RWPE2 (cell line): ENCODE measurements at regions not wholly inside any gene's neighbourhood (a gene's known extent, or its start where the extent isn't known, plus 50 kb on each side); places are given as distances from the start of the nearest gene placed in this dataset.

Experiments used
- ATAC-seq: fragments of 200-7000 bp; cut with Tn5 transposase; 3 replicates; pipeline ENCODE4 v1.9.1; 2021; ENCODE audit warnings: low read depth
- DNase-seq: peaks from one replicate; pipeline ENCODE4 v3.0.0-alpha.2; 2020; ENCODE audit warnings: low spot score
- H3K27ac ChIP-seq: fragments of 450-650 bp; 2 replicates; pipeline ENCODE4 v1.5.1; 2017; ENCODE audit warnings: mild to moderate bottlenecking; ENCODE audit not compliant: poor library complexity, severe bottlenecking
- H3K27me3 ChIP-seq: fragments of 250-450 bp; sonication (Bioruptor Pico); 2 replicates; pipeline ENCODE4 v1.5.1; 2021; ENCODE audit warnings: mild to moderate bottlenecking, moderate library complexity; ENCODE audit not compliant: insufficient read depth, poor library complexity, severe bottlenecking
- H3K36me3 ChIP-seq: fragments of 250-450 bp; sonication (Bioruptor Pico); 2 replicates; pipeline ENCODE4 v1.5.1; 2020; ENCODE audit warnings: low read depth, mild to moderate bottlenecking, moderate library complexity
- H3K4me1 ChIP-seq: fragments of 250-450 bp; sonication (Bioruptor Pico); 2 replicates; pipeline ENCODE4 v1.5.1; 2021; ENCODE audit warnings: mild to moderate bottlenecking, moderate library complexity; ENCODE audit not compliant: insufficient read depth, poor library complexity, severe bottlenecking
- H3K4me3 ChIP-seq: fragments of 250-450 bp; sonication (Bioruptor Pico); 2 replicates; pipeline ENCODE4 v1.5.1; 2021; ENCODE audit warnings: mild to moderate bottlenecking, moderate library complexity; ENCODE audit not compliant: severe bottlenecking
- H3K9me3 ChIP-seq: fragments of 250-450 bp; sonication (Bioruptor Pico); 2 replicates; pipeline ENCODE4 v1.5.1; 2021; ENCODE audit warnings: mild to moderate bottlenecking, moderate library complexity; ENCODE audit not compliant: severe bottlenecking
- CTCF ChIP-seq: fragments of 450-650 bp; IDR thresholded peaks from one replicate; pipeline ENCODE4 v1.5.1; 2017; ENCODE audit warnings: mild to moderate bottlenecking, moderate library complexity; ENCODE audit not compliant: poor library complexity, severe bottlenecking

GRCh38 chr16:62615526-62615925 lies 579.3 kb upstream of the CDH8 start:
- Histone ChIP-seq H3K36me3 (no peaks in the 10 kb centered on the region), H3K27me3 (no peaks in the 10 kb centered on the region), H3K27ac (no peak overlapping the region), H3K4me3 (no peak overlapping the region), H3K9me3 (no peaks in the 10 kb centered on the region), H3K4me1 (no peaks in the 10 kb centered on the region)
- no peak for ATAC-seq
- TF ChIP-seq CTCF = no peak
- no peak for DNase-seq

- Histone ChIP-seq H3K36me3 (no peaks in the 10 kb centered on the region), H3K27ac (no peak overlapping the region), H3K27me3 (peaks cover 6% of the 10 kb centered on the region), H3K9me3 (no peaks in the 10 kb centered on the region), H3K4me1 (no peaks in the 10 kb centered on the region), H3K4me3 (no peak overlapping the region)
- ATAC-seq (no peak), DNase-seq (no peak)
- TF ChIP-seq CTCF = no peak
Measured at GRCh38 chr16:62610291-62610690, 574.1 kb upstream of the CDH8 start.

DNA sequence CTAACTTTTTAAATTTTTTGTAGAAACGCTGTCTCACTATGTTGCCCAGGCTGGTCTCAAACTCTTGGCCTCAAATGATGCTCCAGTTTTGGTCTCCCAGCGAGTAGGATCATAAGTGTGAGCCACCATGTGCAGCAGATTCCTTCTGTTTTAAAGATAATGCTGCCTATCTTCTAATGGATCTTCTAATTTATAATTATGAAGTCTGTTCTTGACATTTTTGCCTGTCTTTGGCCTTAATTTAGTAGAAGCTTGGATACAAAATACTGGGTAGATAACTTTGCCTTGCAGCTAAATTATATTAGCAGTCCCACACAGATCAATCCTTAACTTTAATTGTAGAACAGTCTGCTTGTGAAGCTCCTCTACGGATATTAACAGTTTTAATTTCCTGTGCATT lies 566.6 kb upstream of the CDH8 start:
- ATAC-seq (no peak), DNase-seq (no peak)
- Histone ChIP-seq H3K9me3 (no peaks in the 10 kb centered on the region), H3K27me3 (peaks cover 6% of the 10 kb centered on the region), H3K4me3 (no peak overlapping the region), H3K36me3 (no peaks in the 10 kb centered on the region), H3K27ac (no peak overlapping the region), H3K4me1 (no peaks in the 10 kb centered on the region)
- no peak for TF ChIP-seq CTCF

DNA sequence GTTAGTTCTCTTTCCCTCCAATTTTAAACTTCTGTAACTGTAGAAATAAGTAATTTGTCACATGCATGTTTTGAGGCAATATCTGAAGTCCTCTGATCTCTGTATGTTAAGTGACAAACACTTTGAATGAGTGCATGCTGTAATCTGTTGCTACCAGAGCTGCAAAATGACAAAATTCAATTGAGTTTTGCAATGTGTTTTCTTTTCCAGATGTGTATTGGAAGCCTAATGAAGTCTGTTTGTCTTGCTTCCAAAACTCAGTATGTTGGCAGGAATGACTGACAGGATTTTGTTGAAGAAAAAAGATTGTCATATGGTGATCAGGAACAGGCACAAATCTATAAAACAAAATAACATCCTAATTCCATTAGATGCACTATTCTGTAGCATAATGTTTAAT lies 561.6 kb upstream of the CDH8 start:
- no peak for DNase-seq
- no peaks in the 10 kb centered on the region for H3K9me3 ChIP-seq
- H3K36me3 ChIP-seq = no peaks in the 10 kb centered on the region
- H3K4me3 ChIP-seq = no peak overlapping the region
- peaks cover 8% of the 10 kb centered on the region for H3K27me3 ChIP-seq
- no peak for TF ChIP-seq CTCF
- H3K4me1 ChIP-seq = no peaks in the 10 kb centered on the region
- no peak for ATAC-seq
- no peak overlapping the region for H3K27ac ChIP-seq

DNA sequence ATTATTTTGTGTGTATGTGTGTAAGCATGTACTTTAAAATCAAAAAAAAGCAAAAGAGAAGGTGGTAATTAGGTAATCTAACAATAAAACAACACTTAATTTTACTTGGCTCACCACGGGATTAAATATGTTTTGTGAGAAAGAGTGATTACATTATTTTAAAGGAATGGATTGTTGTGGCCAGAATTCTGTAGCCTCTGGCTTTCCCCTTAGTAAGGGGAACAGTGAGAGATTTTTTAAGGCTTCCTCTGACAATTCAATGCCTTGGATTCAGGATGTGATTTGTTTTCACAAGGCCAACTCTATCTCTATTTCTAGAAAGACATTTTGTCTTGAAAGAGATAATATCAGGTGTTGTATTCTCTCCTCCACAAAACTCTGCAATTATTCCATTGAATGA lies 560.3 kb upstream of the CDH8 start:
- no peak for TF ChIP-seq CTCF
- H3K4me3 ChIP-seq = no peak overlapping the region
- peaks cover 8% of the 10 kb centered on the region for H3K27me3 ChIP-seq
- ATAC-seq (no peak), DNase-seq (no peak)
- H3K36me3 ChIP-seq = no peaks in the 10 kb centered on the region
- no peaks in the 10 kb centered on the region for H3K9me3 ChIP-seq
- H3K4me1 ChIP-seq = no peaks in the 10 kb centered on the region
- no peak overlapping the region for H3K27ac ChIP-seq
